Hepatocyte (in vitro differentiated cells): ENCODE measurements at regions not wholly inside any gene's neighbourhood (a gene's known extent, or its start where the extent isn't known, plus 50 kb on each side); places are given as distances from the start of the nearest gene placed in this dataset.

Experiments used
- DNase-seq: peaks from one replicate; pipeline ENCODE4 v3.0.0-alpha.2; 2016; ENCODE audit warnings: low spot score
- H2AFZ ChIP-seq: fragments of 200-600 bp; sonication (generic); 2 replicates; pipeline ENCODE4 v1.6.0; 2016; ENCODE audit warnings: antibody characterized with exemption, mild to moderate bottlenecking
- H3K27ac ChIP-seq: fragments of 200-600 bp; sonication (generic); 2 replicates; pipeline ENCODE4 v1.5.1; 2016; ENCODE audit warnings: mild to moderate bottlenecking
- H3K27me3 ChIP-seq: fragments of 200-600 bp; sonication (generic); 2 replicates; pipeline ENCODE4 v1.6.1; 2016
- H3K36me3 ChIP-seq: fragments of 200-600 bp; sonication (generic); replicated peaks from 2 replicates; pipeline ENCODE4 v1.5.1; 2016; ENCODE audit warnings: low read depth; ENCODE audit not compliant: insufficient read depth
- H3K4me1 ChIP-seq: fragments of 200-600 bp; sonication (generic); 2 replicates; pipeline ENCODE4 v1.5.1; 2016; ENCODE audit warnings: mild to moderate bottlenecking, moderate library complexity; ENCODE audit not compliant: insufficient read depth
- H3K4me2 ChIP-seq: fragments of 200-600 bp; sonication (generic); 2 replicates; pipeline ENCODE4 v1.6.0; 2016
- H3K4me3 ChIP-seq: fragments of 200-600 bp; sonication (generic); 2 replicates; pipeline ENCODE4 v1.5.1; 2016; ENCODE audit warnings: mild to moderate bottlenecking
- H3K79me2 ChIP-seq: fragments of 200-600 bp; sonication (generic); 2 replicates; pipeline ENCODE4 v1.6.0; 2017; ENCODE audit warnings: mild to moderate bottlenecking
- H3K9me2 ChIP-seq: fragments of 200-600 bp; sonication (generic); replicated peaks from 2 replicates; pipeline ENCODE4 v1.6.0; 2017; ENCODE audit warnings: mild to moderate bottlenecking; ENCODE audit not compliant: insufficient read depth
- H3K9me3 ChIP-seq: fragments of 200-600 bp; sonication (generic); 2 replicates; pipeline ENCODE4 v1.5.1; 2016; ENCODE audit warnings: low read depth, mild to moderate bottlenecking
- H4K20me1 ChIP-seq: fragments of 200-600 bp; sonication (generic); 2 replicates; pipeline ENCODE4 v1.6.0; 2016; ENCODE audit warnings: mild to moderate bottlenecking; ENCODE audit not compliant: insufficient read depth, poor library complexity, severe bottlenecking
- EZH2 ChIP-seq: fragments of 200-600 bp; sonication (generic); IDR thresholded peaks from 2 replicates; pipeline ENCODE4 v1.6.1; 2016; ENCODE audit warnings: antibody characterized with exemption, mild to moderate bottlenecking, borderline replicate concordance
- EZH2phosphoT487 ChIP-seq: fragments of 200-600 bp; sonication (generic); IDR thresholded peaks from one replicate; pipeline ENCODE4 v1.6.1; 2018; ENCODE audit warnings: antibody characterized with exemption, mild to moderate bottlenecking, low read depth, moderate library complexity; ENCODE audit not compliant: unreplicated experiment, severe bottlenecking
- WGBS: methylation state at CpG from one replicate; pipeline ENCODE4 v1.1.6; 2016; ENCODE audit warnings: low lambda C conversion rate; ENCODE audit errors: missing lambda C conversion rate; 5-methylcytosine and 5-hydroxymethylcytosine counted together
- TF ChIP-seq, protein P1 (sequence below): fragments of 200-600 bp; sonication (generic); IDR thresholded peaks from 2 replicates; pipeline ENCODE4 v1.5.1; 2016; ENCODE audit warnings: antibody characterized with exemption, mild to moderate bottlenecking; ENCODE audit not compliant: poor library complexity

DNA sequence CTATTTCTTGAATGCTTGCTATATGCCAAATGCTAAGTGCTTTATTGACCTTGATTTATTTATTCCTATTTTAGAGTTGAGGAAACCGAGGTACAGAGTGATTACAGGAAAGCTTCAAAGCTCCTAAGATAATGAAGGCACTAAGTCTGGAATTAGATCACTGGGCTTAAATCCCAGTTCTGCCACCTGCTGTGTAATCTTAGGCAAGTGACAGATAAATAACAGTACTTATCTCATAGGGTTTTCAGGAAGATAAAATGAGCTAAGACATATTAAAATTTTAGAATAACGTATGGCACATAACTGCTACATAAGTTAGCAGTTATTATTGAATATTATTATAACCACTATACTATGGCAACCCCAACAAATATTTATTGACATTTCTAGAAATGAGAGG lies 843.8 kb downstream of the DTWD2 start:
- Histone ChIP-seq H3K79me2 (no peaks in the 10 kb centered on the region), H3K27me3 (no peaks in the 10 kb centered on the region), H3K36me3 (no peaks in the 10 kb centered on the region), H2AFZ (no peak overlapping the region), H3K9me3 (no peaks in the 10 kb centered on the region), H3K4me3 (no peak overlapping the region), H3K9me2 (no peaks in the 10 kb centered on the region), H3K4me1 (no peaks in the 10 kb centered on the region), H3K4me2 (no peak overlapping the region), H4K20me1 (no peaks in the 10 kb centered on the region), H3K27ac (no peak overlapping the region)
- 45% methylated on average over 2 of the region's 2 CpGs for WGBS
- no peak for TF ChIP-seq EZH2
- no peak for TF ChIP-seq EZH2phosphoT487
- TF ChIP-seq, protein P1, sequence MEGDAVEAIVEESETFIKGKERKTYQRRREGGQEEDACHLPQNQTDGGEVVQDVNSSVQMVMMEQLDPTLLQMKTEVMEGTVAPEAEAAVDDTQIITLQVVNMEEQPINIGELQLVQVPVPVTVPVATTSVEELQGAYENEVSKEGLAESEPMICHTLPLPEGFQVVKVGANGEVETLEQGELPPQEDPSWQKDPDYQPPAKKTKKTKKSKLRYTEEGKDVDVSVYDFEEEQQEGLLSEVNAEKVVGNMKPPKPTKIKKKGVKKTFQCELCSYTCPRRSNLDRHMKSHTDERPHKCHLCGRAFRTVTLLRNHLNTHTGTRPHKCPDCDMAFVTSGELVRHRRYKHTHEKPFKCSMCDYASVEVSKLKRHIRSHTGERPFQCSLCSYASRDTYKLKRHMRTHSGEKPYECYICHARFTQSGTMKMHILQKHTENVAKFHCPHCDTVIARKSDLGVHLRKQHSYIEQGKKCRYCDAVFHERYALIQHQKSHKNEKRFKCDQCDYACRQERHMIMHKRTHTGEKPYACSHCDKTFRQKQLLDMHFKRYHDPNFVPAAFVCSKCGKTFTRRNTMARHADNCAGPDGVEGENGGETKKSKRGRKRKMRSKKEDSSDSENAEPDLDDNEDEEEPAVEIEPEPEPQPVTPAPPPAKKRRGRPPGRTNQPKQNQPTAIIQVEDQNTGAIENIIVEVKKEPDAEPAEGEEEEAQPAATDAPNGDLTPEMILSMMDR = no peak
- DNase-seq = no peak

DNA sequence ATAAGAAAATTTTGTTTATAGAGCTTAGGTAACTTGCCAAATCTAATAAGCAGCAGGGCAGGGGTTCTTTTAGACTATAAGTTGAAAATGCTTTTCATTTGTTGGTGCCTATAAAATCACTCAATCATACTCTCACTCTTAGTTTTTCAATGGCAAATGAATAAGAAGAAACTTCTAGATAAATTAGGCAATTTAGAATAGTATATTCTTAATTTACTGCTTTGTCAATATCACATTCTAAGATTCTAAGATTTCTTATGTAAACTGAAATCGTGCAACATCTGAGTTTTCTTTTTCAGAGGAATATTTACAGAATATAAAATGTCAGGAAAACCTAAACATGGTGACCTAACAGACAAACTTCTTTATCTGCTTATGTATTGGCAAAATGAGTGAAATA lies 849.0 kb downstream of the DTWD2 start:
- Histone ChIP-seq H3K27ac (no peak overlapping the region), H3K36me3 (no peaks in the 10 kb centered on the region), H2AFZ (no peak overlapping the region), H3K4me3 (no peak overlapping the region), H3K9me2 (no peaks in the 10 kb centered on the region), H4K20me1 (no peaks in the 10 kb centered on the region), H3K4me2 (no peak overlapping the region), H3K79me2 (no peaks in the 10 kb centered on the region), H3K9me3 (no peaks in the 10 kb centered on the region), H3K4me1 (no peaks in the 10 kb centered on the region), H3K27me3 (no peaks in the 10 kb centered on the region)
- 36% methylated on average over 1 of the region's 1 CpG for WGBS
- TF ChIP-seq, protein P1 = no peak
- TF ChIP-seq EZH2phosphoT487 (no peak), EZH2 (no peak)
- no peak for DNase-seq

DNA sequence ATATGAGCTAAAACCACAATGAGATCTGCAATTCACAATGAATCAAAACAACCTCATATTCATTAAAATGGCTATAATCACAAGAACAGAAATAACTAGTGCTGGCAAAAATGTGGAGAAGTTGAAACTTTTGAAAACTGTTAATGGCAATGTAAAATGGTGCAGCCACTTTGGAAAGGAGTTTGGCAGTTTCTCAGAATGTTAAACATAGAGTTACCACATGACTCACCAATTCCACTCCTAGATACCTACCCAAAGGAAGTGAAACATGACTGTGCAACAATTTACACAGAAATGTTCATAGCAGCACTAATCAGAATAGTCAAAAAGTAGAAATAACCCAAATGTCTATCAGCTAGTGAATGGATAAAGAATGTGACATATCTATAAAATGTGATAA lies 862.2 kb downstream of the DTWD2 start:
- H3K4me2 ChIP-seq = no peak overlapping the region
- TF ChIP-seq EZH2phosphoT487 (no peak), EZH2 (no peak)
- TF ChIP-seq, protein P1 = no peak

DNA sequence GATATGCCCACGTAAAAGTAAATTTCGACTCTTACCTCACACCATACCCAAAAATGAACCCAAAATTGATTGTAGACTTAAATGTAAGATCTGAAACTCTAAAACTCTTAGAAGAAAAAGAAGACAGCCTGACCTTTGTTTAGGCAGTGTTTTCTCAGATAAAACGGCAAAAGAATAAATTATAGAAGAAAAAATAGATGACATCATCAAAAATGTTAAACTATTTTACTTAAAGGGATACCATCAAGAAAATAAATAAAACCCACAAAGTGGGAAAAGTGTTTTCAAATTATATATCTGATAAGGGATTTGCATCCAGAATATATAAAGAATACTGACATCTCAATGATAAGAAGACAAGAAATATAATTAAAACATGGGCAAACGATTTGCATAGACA lies 862.7 kb downstream of the DTWD2 start:
- no peak for DNase-seq
- Histone ChIP-seq H3K9me2 (no peaks in the 10 kb centered on the region), H3K9me3 (no peaks in the 10 kb centered on the region), H3K27me3 (no peaks in the 10 kb centered on the region), H2AFZ (no peak overlapping the region), H3K79me2 (no peaks in the 10 kb centered on the region), H3K4me1 (no peaks in the 10 kb centered on the region), H3K27ac (no peak overlapping the region), H4K20me1 (no peaks in the 10 kb centered on the region), H3K36me3 (no peaks in the 10 kb centered on the region), H3K4me3 (no peak overlapping the region), H3K4me2 (no peak overlapping the region)
- TF ChIP-seq, protein P1 = no peak
- no peak for TF ChIP-seq EZH2phosphoT487
- TF ChIP-seq EZH2 = no peak
- 90% methylated on average over 4 of the region's 4 CpGs for WGBS

More for the DNA sequence above, 862.2 kb downstream of the DTWD2 start:
- no peaks in the 10 kb centered on the region for H3K36me3 ChIP-seq
- H4K20me1 ChIP-seq = no peaks in the 10 kb centered on the region
- H3K27ac ChIP-seq = no peak overlapping the region
- no peaks in the 10 kb centered on the region for H3K4me1 ChIP-seq
- no peaks in the 10 kb centered on the region for H3K9me3 ChIP-seq
- H3K79me2 ChIP-seq = no peaks in the 10 kb centered on the region
- H3K4me3 ChIP-seq = no peak overlapping the region
- H3K27me3 ChIP-seq = no peaks in the 10 kb centered on the region
- no peak overlapping the region for H2AFZ ChIP-seq
- no peaks in the 10 kb centered on the region for H3K9me2 ChIP-seq
- DNase-seq = no peak
